LHCN-M2 (cell line): ENCODE measurements at regions not wholly inside any gene's neighbourhood (a gene's known extent, or its start where the extent isn't known, plus 50 kb on each side); places are given as distances from the start of the nearest gene placed in this dataset.
"Not testable (repeated sequence)": the region's sequence is repeated elsewhere in the genome, so short reads cannot be mapped to it uniquely, and the experiment has no call there.

Source experiments
- DNase-seq: peaks from one replicate; pipeline ENCODE4 v3.0.0-alpha.2; 2012; ENCODE audit warnings: low read depth

DNA sequence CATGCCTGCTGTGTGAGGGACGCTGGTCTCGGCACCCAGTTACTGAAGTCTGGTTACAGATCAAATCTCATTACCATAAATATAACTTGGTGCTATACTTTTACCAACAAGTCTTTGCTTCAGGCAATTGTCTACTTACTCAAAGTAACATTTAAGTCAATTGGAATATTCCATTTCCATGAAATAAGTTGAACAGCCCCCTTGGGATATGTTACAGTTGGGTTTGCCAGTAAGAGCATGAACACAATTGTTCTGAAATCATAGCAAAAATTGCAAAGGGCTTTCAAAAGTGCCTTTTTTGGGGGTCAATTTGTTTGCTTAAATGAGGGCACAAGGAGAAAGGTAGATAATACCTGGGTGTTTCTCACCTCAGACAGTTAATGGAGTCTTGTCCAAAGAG lies 170.9 kb upstream of the EXOC2 start:
- no peak for DNase-seq

DNA sequence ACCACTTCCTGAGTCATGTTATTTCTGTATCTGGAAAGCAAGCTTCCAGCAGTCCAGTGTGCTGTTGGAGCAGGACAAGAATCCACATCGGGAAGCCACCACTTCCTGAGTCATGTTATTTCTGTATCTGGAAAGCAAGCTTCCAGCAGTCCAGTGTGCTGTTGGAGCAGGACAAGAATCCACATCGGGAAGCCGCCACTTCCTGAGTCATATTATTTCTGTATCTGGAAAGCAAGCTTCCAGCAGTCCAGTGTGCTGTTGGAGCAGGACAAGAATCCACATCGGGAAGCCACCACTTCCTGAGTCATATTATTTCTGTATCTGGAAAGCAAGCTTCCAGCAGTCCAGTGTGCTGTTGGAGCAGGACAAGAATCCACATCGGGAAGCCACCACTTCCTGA lies 170.2 kb upstream of the EXOC2 start:
- DNase-seq: not testable (repeated sequence)

DNA sequence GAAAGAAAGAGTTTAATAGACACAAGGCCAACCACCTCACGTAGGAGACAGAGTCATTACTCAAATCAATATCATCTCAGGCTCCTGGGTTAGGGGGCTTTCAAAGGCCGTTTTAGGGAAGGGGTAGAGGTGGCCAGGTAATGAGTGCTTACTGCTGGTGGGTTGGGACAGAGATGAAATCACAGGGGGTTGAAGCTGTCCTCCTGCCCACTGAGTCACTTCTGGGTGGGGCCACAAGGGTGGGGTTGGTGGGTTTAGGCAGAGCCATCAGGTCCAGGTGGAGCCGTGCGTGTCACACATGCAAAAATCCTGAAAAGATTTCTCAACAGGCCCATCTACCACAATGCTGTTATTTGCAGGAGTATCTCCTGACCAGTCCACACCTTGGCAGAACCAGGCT lies 167.0 kb upstream of the EXOC2 start:
- no peak for DNase-seq

DNA sequence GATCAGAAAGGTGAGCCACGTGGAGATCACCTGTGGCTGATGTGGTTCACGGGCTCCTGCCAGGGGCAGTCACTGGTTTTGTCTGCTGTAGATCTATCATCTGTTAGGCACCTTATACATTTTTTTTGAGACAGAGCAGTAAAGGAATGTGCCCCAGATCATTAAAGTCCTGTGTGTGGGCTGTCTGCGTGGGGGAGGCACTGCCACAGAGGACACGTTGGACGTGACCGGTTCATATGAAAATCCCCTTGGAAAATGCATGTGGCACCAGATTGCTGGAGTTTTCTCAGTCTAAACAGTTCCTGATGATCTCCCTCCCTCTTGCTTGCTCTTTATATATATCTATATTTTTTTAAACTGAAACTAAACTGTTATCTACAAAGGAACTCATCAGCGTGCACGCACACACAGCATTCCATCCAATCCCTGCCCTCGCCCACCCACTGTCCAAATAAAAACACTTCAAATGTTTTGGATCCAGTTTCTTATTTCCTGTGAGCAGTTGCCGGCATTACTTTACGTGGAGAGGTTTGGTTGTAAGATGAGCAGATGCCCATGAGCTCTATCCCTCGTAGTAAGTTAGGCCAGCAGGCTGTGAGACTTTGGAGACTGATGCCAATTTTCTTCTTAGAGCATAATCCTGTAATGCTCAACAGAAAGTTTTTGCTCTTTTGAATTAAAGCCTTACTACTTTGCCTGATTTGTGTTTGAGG lies 161.6 kb upstream of the EXOC2 start:
- DNase-seq: no peak

DNA sequence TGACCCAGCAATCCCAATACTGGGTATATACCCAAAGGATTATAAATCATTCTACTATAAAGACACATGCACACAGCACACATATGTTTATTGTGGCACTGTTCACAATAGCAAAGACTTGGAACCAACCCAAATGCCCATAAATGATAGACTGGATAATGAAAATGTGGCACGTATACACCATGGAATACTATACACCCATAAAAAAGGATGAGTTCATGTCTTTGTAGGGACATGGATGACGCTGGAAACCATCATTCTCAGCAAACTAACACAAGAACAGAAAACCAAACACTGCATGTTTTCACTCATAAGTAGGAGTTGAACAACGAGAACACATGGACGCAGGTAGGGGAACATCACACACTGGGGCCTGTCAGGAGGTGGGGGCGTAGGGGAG lies 159.3 kb upstream of the EXOC2 start:
- not testable (repeated sequence) for DNase-seq

DNA sequence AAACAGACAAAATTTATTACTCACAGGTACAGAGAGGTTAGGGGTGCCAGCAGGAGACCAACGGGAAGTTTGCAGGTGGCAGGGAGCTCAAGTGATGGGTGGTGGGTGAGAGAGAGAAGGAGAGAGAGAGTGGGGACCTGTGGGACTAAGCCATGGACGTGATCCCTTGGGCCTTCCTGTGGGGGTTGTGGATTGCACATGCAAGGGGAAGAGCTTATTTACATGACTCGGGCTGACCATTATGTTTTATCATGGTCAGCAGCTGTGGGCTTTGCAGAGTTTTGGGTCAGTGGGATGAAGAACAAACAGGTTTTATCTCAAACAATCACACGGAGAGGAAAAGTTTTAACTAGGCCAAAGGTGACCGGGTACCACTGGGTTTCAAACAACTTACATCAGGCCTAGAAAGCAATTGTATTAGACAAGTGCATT lies 156.2 kb upstream of the EXOC2 start:
- no peak for DNase-seq

DNA sequence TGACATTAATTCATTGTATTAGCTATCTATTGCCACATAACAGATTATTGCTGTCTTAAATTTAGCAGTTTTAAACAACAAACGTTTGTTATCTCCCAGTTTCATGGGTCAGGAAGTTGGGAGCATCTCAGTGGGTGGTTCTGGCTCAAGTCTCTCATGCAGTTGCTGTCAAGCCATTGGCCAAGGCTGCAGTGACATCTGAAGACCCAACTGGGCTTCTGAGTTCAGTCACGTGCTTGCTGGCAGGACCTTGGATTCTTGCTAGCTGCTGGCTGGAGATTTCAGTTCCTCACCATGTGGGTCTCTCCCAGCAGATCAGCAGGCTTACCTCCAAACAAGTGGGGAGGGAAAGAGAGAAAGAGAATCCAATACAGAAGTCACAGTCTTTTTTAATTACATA lies 152.6 kb upstream of the EXOC2 start:
- DNase-seq: no peak

DNA sequence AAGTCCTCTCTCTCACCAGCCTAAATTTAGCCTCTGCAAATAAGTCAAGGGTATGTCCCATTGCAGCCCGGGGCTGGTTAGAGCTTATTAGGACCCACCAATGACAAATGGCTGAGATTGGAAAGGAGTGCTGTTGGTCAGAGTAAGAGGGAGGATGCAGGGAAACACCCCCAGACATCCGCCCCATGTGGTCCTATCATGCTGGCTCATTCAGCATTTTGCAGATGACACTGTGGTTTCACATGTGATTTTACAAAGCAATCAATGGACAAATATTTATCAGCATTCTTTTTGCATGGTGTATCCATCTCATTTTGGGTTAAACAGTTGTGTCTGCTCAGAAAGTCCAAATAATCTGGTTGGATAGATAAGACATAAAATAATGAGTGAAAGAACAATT lies 152.2 kb upstream of the EXOC2 start:
- no peak for DNase-seq

DNA sequence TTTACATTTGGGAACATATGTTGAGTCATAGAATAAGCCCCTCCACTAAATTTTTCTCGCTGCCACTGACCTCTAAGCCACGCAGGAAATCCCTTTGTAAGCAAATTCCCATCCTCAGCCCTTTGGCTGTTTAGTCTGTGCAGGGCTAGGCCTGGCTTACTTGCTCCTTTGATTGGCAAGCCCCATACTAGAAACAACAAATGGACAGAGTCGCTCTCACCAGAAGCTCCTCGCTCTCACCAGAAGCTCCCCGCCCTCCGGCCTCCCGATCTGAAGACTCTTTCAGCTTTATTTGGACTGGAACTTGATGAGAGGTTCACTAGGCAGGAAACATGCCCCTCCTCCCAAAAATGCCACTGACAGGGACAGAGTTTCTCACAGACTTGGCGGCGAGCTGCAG lies 149.2 kb upstream of the EXOC2 start:
- DNase-seq: no peak

DNA sequence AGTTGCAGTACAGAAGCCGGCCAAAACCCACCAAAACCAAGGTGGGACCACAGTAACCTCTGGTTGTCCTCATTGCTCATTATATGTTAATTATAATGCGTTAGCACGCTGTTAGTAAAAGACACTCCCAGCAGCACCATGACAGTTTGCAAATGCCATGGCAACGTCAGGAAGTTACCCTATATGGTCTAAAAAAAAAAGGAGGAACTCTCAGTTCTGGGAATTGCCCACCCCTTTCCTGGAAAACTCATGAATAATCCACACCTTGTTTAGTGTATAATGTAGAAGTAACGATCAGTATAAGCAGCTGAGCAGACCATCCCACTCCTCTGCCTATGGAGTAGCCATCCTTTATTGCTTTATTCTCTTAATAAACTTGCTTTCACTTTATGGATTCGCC lies 148.6 kb upstream of the EXOC2 start:
- DNase-seq: no peak

DNA sequence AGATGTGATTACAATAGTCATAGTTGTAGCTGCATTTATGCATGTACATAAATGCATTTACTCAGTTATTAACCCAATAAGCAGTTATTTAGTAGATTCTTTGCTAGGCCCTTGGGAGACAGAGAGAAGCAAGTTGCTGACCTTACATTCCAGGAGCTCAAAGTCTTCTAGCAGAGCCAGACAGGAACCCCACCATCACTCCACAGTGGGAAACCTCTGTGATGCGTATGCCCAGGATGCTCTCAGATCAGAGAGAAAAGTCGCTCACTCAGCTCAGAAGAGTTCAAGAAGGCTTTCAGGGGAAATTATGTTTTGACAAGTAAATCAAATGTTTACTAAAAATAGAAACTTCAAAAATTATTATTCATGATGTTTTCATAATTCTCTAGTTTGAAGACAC lies 146.3 kb upstream of the EXOC2 start:
- no peak for DNase-seq

DNA sequence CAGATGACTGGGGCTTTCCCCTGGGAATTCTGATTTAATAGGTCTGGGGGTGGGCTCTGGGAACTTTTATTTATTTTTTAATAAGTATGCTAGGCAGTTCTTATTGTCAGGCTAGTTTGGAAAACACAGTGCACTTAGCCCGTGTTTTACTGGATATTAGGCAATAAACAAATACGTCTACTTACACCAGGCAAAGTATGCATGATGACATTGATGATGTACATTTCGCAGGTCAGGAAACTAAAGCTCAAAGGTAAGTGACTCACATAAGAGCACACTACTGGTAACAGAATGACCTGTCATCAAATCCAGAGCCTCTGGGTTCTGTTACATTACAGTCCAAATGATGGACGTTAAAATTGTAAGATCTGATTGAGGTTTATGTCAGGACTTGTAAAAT lies 144.4 kb upstream of the EXOC2 start:
- no peak for DNase-seq

DNA sequence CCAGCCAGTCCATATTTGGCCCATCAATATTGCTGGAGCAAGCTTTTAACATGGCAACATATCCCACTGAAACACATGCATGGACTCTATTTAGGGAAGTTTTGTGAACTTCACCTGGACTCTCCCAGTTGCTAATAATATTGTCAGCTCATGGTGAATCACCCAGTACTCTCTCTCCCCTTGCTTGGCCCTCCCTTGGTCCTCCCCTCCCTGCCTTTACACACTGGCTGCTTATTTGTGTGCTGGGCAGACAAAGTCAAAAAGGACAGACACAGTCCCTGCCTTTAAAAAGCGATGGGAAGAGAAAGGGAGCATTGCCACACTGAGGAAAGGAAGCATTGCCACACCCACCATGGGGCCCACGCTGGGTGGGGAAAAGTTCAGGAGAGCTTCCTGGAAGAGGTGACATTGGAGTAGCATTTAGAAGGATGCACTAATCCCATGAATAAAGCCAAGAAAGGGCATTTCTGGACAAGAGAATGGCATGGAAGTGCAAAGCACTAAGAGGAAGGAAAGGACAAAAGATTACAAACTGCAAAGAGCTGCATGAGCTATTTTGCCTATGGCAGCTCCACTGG lies 143.4 kb upstream of the EXOC2 start:
- no peak for DNase-seq

DNA sequence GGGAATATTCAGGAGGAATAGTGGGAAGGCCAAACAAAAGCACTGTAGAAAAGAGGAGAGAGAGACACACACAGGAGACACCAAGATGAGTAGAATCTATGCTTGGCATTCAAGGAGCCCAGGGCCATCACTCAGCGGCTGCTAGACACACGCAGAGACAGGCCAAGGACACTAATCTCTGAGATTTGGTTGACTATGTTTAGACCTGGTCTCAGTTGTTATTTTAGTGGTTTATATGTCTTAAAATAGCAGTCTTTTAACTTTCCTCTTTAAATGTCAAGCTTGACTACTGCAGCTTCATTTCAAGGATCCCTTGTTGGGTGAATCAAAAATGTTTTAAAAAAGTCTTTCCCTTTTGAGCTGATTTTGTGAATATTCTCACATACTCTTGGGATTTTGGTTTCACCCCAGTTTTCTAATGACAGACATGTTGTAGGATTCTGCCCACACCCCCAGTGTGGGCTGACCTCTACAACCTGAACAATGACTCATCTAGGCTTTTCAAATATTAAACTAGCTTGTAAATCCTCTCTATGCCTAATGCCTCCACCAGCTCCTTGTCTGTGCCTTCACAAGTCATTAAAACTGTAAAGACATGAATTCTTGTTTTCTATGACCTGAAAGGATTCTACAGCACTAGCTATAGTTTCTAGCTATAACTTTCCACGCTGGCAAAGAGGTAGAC lies 142.7 kb upstream of the EXOC2 start:
- no peak for DNase-seq

DNA sequence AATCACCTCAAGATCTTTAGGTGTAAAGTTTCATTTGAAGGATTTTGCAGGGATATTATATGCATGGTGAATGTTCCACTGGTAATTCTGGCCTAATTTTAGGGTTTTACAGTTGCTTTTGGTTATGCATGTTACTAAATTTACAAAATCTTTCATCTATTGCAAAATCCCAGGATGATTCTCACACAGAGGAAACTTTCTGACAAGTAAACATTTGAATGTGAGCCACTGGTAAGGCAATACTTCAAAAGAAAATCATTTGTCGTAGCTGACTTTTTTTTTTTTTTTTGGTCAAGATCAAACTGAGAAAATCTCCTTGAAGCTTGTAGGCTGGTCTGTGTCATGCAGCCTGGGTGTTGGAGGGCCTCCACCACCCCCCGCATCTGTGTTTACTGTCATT lies 141.9 kb upstream of the EXOC2 start:
- no peak for DNase-seq

DNA sequence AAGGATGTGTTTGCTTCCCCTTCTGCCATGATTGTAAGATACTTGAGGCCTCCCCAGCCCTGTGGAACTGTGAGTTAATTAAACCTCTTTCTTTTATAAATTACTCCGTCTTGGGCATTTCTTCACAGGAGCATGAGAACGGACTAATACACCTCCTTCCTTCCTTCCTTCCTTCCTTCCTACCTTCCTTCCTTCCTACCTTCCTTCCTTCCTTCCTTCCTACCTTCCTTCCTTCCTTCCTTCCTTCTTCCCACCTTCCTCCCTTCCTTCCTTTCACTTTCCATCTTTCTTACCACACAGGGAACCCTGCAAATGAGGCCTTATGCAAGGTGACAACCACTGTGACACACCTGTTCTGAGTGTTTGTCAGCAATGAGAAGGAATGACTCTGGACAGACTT lies 141.3 kb upstream of the EXOC2 start:
- DNase-seq: no peak

DNA sequence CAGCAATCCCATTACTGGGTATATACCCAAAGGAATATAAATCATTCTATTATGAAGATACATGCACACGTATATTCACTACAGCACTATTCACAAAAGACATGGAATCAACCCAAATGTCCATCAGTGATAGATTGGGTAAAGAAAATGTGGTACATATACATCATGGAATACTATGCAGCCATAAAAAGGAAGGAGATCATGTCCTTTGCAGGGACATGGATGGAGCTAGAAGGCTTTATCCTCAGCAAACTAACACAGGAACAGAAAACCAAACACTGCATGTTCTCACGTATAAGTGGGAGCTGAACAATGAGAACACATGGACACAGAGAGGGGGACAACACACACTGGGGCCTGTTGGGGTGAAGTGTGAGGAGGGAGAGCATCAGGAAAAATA lies 139.9 kb upstream of the EXOC2 start:
- not testable (repeated sequence) for DNase-seq

DNA sequence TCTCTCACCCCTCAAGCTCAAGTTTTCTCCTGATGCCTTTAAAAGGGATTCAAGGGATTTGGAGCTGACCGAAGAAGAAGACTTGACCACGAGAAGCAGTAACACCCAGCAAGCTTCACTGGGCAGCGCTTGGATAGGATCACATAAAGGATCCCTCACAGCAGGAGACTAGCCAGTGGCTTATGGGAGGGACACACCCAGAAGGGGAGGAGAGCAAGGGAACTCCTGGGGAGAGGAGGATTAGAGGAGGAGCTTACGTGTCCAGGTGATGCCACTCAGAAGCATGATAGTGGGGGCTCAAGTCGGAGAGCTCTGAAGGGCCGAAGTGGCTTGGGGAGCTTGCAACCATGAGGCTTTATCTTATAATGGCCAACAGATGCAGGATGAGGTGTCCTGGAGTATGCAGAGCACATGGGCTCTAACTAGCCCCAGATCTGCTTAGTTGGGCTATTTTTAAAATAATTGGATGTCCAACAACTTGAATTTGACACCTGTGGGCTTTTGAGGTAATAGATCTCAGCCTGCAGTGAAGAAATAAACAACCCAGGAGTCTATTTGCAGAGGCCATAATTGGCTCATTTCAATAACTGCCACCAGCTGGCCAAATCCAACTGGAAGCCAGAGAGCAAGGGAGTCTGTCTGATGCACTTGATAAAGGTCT lies 137.9 kb upstream of the EXOC2 start:
- DNase-seq: no peak

DNA sequence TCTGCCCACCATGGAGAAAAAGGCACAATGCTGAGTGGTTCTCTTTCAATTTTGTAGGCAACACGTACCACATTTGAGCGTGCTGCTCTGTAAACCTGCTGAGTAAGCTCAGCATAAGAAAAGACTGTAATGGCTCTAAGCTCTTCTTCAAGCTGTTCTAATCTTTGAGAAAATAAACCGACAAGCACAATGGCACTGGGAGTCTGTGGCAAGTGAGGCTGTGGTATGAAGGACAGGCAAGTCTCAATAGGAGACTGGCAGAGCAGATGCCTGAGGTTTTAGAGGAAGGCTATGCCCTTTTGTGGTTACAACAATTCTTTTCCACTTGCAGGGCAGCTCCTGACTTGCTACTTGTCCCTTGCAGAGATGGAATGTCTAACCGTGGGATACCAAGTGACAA lies 136.7 kb upstream of the EXOC2 start:
- no peak for DNase-seq

DNA sequence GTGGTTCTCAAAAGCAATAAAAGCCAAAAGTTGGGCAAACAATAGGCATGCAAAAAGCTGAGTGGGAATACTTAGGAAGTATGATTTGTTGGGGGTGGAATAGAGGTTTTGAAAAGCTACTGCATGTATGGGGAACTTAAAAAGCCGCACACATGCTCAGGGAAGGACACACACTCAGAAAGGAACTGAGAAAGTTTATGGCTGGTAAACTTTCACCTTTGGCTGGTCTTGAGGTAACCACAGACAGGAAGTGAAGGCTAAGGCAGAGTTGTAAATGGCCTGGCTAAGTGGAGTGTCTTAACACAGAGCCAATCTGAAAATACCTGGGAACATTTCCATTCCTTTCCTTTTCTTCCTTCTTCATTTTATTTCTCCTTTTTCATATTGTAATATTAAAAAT lies 134.5 kb upstream of the EXOC2 start:
- no peak for DNase-seq

DNA sequence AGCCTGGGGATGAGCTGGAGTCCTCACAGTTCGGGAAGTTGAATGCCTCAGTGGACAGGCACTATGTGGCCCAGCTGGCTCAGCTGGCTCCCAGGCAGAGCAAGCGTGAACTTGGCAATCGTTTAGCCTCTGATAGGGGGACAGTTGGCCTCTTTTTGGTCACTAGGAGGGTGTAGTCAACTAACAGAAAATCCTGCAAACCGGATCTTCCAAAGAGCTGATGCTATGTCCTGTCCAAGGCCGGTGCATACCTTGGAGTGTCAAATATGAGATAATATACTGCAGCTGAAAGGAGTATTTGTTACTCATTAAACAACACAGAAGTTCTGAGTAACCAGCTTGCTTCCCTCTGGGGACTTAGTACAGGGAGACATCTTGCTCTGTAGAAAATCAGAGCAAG lies 126.2 kb upstream of the EXOC2 start:
- no peak for DNase-seq

DNA sequence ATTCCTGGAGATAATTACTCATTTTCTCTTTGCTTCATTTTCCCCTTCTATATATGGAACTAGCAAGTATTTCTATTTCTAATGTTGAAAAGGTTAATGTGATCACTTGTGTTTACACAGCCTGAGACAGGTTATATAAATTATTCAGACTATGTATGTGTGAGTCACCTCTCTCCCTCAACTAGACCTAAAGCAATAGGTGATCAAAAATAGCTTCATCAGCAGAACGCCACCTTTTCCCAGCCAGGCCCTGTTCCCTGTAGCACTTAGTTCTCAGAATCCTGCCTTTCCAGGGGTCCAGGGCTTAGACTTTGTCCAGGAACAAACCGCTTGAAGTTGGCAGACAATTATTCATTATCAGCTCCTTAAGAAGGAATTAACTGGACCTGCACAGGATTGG lies 125.3 kb upstream of the EXOC2 start:
- DNase-seq: no peak
